SK-N-MC (cell line): ENCODE measurements at regions not wholly inside any gene's neighbourhood (a gene's known extent, or its start where the extent isn't known, plus 50 kb on each side); places are given as distances from the start of the nearest gene placed in this dataset.

Source experiments
- EZH2 ChIP-seq: fragments of 200-600 bp; sonication (generic); IDR thresholded peaks from one replicate; pipeline ENCODE4 v1.6.1; 2017; ENCODE audit warnings: antibody characterized with exemption
- FOXP2 ChIP-seq: optimal IDR thresholded peaks from 2 replicates; pipeline ENCODE3; 2011; ENCODE audit warnings: mild to moderate bottlenecking, moderate library complexity; ENCODE audit not compliant: insufficient read depth; ENCODE audit errors: extremely low read length, control extremely low read depth

GRCh38 chr10:128281861-128282260, 155.6 kb upstream of the MKI67 start:
- no peak for TF ChIP-seq EZH2
- TF ChIP-seq FOXP2: no peak
